Astrocyte (in vitro differentiated cells and primary cell): ENCODE measurements at regions not wholly inside any gene's neighbourhood (a gene's known extent, or its start where the extent isn't known, plus 50 kb on each side); places are given as distances from the start of the nearest gene placed in this dataset.

ENCODE experiments used
- CTCF ChIP-seq: IDR thresholded peaks from 2 replicates; pipeline ENCODE4 v1.5.1; 2011; ENCODE audit warnings: low read depth, mild to moderate bottlenecking, inconsistent platforms, low read length, moderate library complexity; ENCODE audit not compliant: insufficient read depth
- EZH2 ChIP-seq: IDR thresholded peaks from 2 replicates; pipeline ENCODE4 v1.6.1; 2012; ENCODE audit warnings: mild to moderate bottlenecking, low read length, inconsistent platforms; ENCODE audit not compliant: insufficient read depth

- TF ChIP-seq CTCF, result no peak
- no peak for TF ChIP-seq EZH2
Observed at GRCh38 chr12:131444220-131445164, 266.4 kb upstream of the SFSWAP start.
